ENCODE measurements at regions not wholly inside any gene's neighbourhood (a gene's known extent, or its start where the extent isn't known, plus 50 kb on each side); places are given as distances from the start of the nearest gene placed in this dataset.
A peak's percentile ranks its signal among the peaks of the same experiment; 100 is the strongest.

DNA sequence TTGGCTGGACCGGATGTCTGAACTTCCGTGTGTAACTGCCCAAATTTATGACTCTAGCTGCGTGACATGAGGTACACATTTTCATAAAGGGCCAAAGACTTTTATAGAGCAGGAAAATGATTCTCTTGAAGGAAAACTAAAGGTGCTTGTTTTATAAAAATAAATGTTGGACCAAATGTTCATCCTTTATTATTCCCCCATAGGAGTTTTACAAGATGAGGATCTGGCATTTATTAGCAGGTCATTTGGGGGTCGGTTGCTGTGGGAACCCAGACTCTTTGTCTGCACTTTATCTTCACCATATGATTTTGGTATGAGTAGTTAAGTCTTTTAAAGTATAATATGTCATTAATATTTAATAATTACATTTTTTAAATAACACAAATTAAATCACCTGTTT lies 571.2 kb downstream of the EFNA5 start:
- in situ Hi-C loops (cut with MboI; ENCODE audit: low sequenced_read_pairs in 4 of 4) (no loop called here), intact Hi-C loops (cut with DNase I; ENCODE audit: low total_unique reads) (no loop called here)
- no peak for ATAC-seq
- Histone ChIP-seq H3K27me3 (no peaks in the 10 kb centered on the region), H3K4me1 (peaks cover 0 to 3% of the 10 kb centered on the region in 2 donors), H3K36me3 (no peaks in the 10 kb centered on the region), H3K27ac (no peak overlapping the region), H3K4me3 (no peak overlapping the region), H3K9me3 (no peaks in the 10 kb centered on the region)
- no peak for DNase-seq
- no peak for TF ChIP-seq POLR2A (IDR thresholded peaks at IDR 0.05)
- TF ChIP-seq, protein P1, sequence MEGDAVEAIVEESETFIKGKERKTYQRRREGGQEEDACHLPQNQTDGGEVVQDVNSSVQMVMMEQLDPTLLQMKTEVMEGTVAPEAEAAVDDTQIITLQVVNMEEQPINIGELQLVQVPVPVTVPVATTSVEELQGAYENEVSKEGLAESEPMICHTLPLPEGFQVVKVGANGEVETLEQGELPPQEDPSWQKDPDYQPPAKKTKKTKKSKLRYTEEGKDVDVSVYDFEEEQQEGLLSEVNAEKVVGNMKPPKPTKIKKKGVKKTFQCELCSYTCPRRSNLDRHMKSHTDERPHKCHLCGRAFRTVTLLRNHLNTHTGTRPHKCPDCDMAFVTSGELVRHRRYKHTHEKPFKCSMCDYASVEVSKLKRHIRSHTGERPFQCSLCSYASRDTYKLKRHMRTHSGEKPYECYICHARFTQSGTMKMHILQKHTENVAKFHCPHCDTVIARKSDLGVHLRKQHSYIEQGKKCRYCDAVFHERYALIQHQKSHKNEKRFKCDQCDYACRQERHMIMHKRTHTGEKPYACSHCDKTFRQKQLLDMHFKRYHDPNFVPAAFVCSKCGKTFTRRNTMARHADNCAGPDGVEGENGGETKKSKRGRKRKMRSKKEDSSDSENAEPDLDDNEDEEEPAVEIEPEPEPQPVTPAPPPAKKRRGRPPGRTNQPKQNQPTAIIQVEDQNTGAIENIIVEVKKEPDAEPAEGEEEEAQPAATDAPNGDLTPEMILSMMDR (IDR thresholded peaks at IDR 0.05 in 4 of 5, conservative IDR thresholded peaks at IDR 0.05 in 1 of 5) = no peak

DNA sequence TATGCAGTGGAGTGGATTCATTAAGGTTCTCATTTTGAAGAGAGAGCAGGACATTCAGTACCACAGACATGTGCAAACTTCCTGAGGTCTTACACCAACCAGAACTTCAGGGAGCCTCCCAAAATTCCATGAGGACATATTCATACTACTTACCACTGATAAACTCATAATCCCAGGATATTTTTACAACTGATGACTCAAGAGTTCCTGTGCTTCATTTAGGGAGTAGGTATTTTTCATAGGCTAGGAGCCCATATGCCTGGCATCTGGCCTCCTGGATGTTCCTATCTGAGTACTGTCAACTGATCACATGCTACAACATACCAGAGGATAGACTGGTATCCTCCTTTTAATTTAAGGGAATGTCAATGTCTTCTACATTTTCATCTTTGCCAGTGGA lies 578.0 kb downstream of the EFNA5 start:
- TF ChIP-seq, protein P1 (IDR thresholded peaks at IDR 0.05 in 4 of 5, conservative IDR thresholded peaks at IDR 0.05 in 1 of 5) = no peak
- TF ChIP-seq POLR2A (IDR thresholded peaks at IDR 0.05) = no peak
- no peaks in the 10 kb centered on the region for H3K9me3 ChIP-seq
- peaks cover 4 to 13% of the 10 kb centered on the region in 2 donors for H3K4me1 ChIP-seq
- intact Hi-C loops (cut with DNase I; ENCODE audit: low total_unique reads) (no loop called here), in situ Hi-C loops (cut with MboI; ENCODE audit: low sequenced_read_pairs in 4 of 4) (no loop called here)
- ATAC-seq (no peak), DNase-seq (no peak)
- H3K4me3 ChIP-seq = no peak overlapping the region
- H3K27me3 ChIP-seq = no peaks in the 10 kb centered on the region
- no peaks in the 10 kb centered on the region for H3K36me3 ChIP-seq
- H3K27ac ChIP-seq = no peak overlapping the region

DNA sequence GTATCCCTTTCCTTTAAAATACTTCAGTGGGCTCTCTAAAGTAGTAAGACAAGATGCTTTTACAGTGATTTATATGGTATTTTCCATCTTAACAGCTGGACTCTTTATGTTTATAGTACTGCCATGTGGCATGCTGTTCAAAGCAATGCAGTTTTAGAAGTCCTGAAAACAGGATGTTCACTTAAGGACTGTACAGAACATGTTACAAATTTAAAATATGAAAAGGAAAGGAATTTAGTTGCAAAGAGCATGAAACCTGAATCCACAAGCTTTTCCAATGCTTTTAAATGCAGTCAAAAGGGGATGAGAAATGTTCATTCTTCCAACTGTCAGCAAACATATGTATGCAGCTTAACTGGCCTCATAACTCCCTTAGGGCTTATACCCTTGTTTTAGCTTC lies 580.2 kb downstream of the EFNA5 start:
- Histone ChIP-seq H3K4me3 (no peak overlapping the region), H3K4me1 (peaks cover 4 to 13% of the 10 kb centered on the region in 2 donors), H3K9me3 (no peaks in the 10 kb centered on the region), H3K36me3 (no peaks in the 10 kb centered on the region), H3K27ac (no peak overlapping the region), H3K27me3 (no peaks in the 10 kb centered on the region)
- no peak for DNase-seq
- no peak for ATAC-seq
- TF ChIP-seq, protein P1 (IDR thresholded peaks at IDR 0.05 in 4 of 5, conservative IDR thresholded peaks at IDR 0.05 in 1 of 5) = no peak
- no peak for TF ChIP-seq POLR2A (IDR thresholded peaks at IDR 0.05)
- in situ Hi-C loops (cut with MboI; ENCODE audit: low sequenced_read_pairs in 4 of 4) = no loop called here
- intact Hi-C loops (cut with DNase I; ENCODE audit: low total_unique reads) = no loop called here

DNA sequence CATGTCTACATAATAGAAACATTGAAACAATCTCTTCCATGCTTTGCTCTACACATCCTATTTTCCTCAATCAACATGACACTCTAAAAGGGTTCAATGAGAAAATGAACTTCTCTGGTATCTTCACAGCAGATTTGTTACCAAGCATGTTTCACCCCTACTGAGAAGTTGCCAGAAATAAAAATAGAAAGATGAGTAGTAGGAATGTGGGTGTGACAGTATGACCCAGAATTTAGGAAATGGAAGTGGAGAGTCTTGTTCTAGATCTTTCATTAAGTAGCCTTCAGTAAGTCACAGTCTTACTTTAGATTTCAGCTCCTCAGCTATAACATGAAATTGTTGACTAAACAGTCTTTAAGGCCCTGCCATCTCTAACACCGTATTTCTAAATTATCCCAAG lies 581.8 kb downstream of the EFNA5 start:
- Histone ChIP-seq H3K4me1 (peaks cover 4 to 13% of the 10 kb centered on the region in 2 donors), H3K9me3 (no peaks in the 10 kb centered on the region), H3K4me3 (no peak overlapping the region), H3K27me3 (no peaks in the 10 kb centered on the region), H3K36me3 (no peaks in the 10 kb centered on the region), H3K27ac (peak overlapping the region; percentile 17 to 38 (median 24))
- DNase-seq = no peak
- intact Hi-C loops (cut with DNase I; ENCODE audit: low total_unique reads) (no loop called here), in situ Hi-C loops (cut with MboI; ENCODE audit: low sequenced_read_pairs in 4 of 4) (no loop called here)
- no peak for TF ChIP-seq POLR2A (IDR thresholded peaks at IDR 0.05)
- TF ChIP-seq, protein P1 (IDR thresholded peaks at IDR 0.05 in 4 of 5, conservative IDR thresholded peaks at IDR 0.05 in 1 of 5) = no peak
- peak; percentile 90 to 96 for ATAC-seq

DNA sequence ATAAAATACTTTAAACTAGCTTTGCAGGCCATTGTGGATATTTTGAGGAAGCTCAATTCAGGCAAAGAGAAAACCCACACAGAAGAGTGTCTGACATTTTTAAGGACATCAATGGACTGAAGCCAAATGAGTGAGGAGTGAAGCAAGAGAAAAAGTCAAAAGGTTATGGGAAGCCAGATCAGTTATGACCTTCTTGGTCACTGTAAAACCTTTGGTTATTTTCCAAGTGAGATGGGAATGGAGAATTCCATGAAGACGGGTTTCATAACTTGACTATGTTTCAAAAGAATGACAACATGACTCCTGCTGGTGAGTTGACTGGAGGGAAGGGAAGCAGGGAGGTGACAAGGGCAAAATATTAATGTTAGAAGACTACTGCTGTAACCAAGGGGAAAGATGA lies 585.2 kb downstream of the EFNA5 start:
- ATAC-seq = no peak
- in situ Hi-C loops (cut with MboI; ENCODE audit: low sequenced_read_pairs in 4 of 4) (no loop called here), intact Hi-C loops (cut with DNase I; ENCODE audit: low total_unique reads) (no loop called here)
- no peak for DNase-seq
- Histone ChIP-seq H3K4me3 (no peak overlapping the region), H3K9me3 (no peaks in the 10 kb centered on the region), H3K27me3 (no peaks in the 10 kb centered on the region), H3K36me3 (no peaks in the 10 kb centered on the region), H3K4me1 (peaks cover 4 to 13% of the 10 kb centered on the region in 2 donors), H3K27ac (no peak overlapping the region)
- TF ChIP-seq, protein P1 (IDR thresholded peaks at IDR 0.05 in 4 of 5, conservative IDR thresholded peaks at IDR 0.05 in 1 of 5) = no peak
- no peak for TF ChIP-seq POLR2A (IDR thresholded peaks at IDR 0.05)
